Common myeloid progenitor, CD34-positive (primary cell): ENCODE measurements at regions not wholly inside any gene's neighbourhood (a gene's known extent, or its start where the extent isn't known, plus 50 kb on each side); places are given as distances from the start of the nearest gene placed in this dataset.

Source experiments
- CTCF ChIA-PET: fragments of 350-600 bp; sonication (Branson Sonifier 250); formaldehyde crosslinking; loops from one replicate; lab custom pipeline; 2021; ENCODE audit warnings: antibody characterized with exemption; lab: Charles Lee
- POLR2A ChIA-PET: fragments of 350-600 bp; sonication (Branson Sonifier 250); formaldehyde crosslinking; loops from one replicate; lab custom pipeline; 2021; ENCODE audit warnings: antibody characterized with exemption; lab: Charles Lee
- DNase-seq, 3 donors: peaks; one replicate each; pipeline versions ENCODE4 v3.0.0 to v3.0.0-alpha.2; 2013
- H3K27ac ChIP-seq, 2 experiments: 1 replicate in 1 of 2; 2 replicates in 1 of 2; pipeline ENCODE4 v1.7.0; 2013; ENCODE audit warnings: inconsistent platforms in 2 of 2, low read length in 2 of 2, mild to moderate bottlenecking in 2 of 2, low read depth in 1 of 2, moderate library complexity in 1 of 2; ENCODE audit not compliant: severe bottlenecking in 2 of 2, insufficient read depth in 1 of 2, poor library complexity in 1 of 2
- H3K27me3 ChIP-seq, 5 experiments: replicated peaks in 2 of 5; 1 replicate in 3 of 5; 2 replicates in 2 of 5; pipeline versions ENCODE4 v1.6.1 to v1.7.0; 2013; ENCODE audit warnings: low read length in 4 of 5, mild to moderate bottlenecking in 2 of 5, moderate library complexity in 2 of 5, inconsistent platforms in 1 of 5; ENCODE audit not compliant: insufficient read depth in 5 of 5, control insufficient read depth in 4 of 5
- H3K36me3 ChIP-seq, 4 experiments: 1 replicate in 2 of 4; 2 replicates in 2 of 4; pipeline versions ENCODE4 v1.6.1 to v1.7.0; 2013; ENCODE audit warnings: low read length in 3 of 4, control low read depth in 1 of 4, mild to moderate bottlenecking in 1 of 4; ENCODE audit not compliant: control insufficient read depth in 4 of 4, insufficient read depth in 4 of 4
- H3K4me1 ChIP-seq, 4 experiments: 1 replicate in 3 of 4; 2 replicates in 1 of 4; pipeline versions ENCODE4 v1.6.1 to v1.7.1; 2013; ENCODE audit warnings: low read length in 3 of 4, mild to moderate bottlenecking in 3 of 4, control low read depth in 1 of 4, inconsistent platforms in 1 of 4, moderate library complexity in 1 of 4; ENCODE audit not compliant: control insufficient read depth in 4 of 4, insufficient read depth in 4 of 4; ENCODE audit errors: control extremely low read depth in 1 of 4
- H3K4me3 ChIP-seq, 7 experiments: 1 replicate in 4 of 7; 2 replicates in 3 of 7; pipeline versions ENCODE4 v1.5.1 to v1.7.0; 2013; ENCODE audit warnings: mild to moderate bottlenecking in 7 of 7, low read length in 6 of 7, moderate library complexity in 6 of 7, inconsistent platforms in 2 of 7, low read depth in 2 of 7, control low read depth in 1 of 7; ENCODE audit not compliant: insufficient read depth in 4 of 7, control insufficient read depth in 1 of 7; ENCODE audit errors: extremely low read depth in 1 of 7
- H3K9me3 ChIP-seq, 5 experiments: 1 replicate in 4 of 5; 2 replicates in 1 of 5; pipeline versions ENCODE4 v1.6.1 to v1.7.1; 2013; ENCODE audit warnings: low read length in 4 of 5, mild to moderate bottlenecking in 2 of 5, inconsistent platforms in 1 of 5, low read depth in 1 of 5, moderate library complexity in 1 of 5; ENCODE audit not compliant: control insufficient read depth in 4 of 5, insufficient read depth in 2 of 5; ENCODE audit errors: control extremely low read depth in 1 of 5
- WGBS: methylation state at CpG from one replicate; pipeline ENCODE4 v1.1.5; 2013; ENCODE audit not compliant: insufficient coverage; 5-methylcytosine and 5-hydroxymethylcytosine counted together

- H3K27ac ChIP-seq: no peak overlapping the region
- peaks cover 0 to 1% (median 0%) of the 10 kb centered on the region in 5 experiments for H3K9me3 ChIP-seq
- CTCF ChIA-PET: no interaction called here
- no peak overlapping the region for H3K4me3 ChIP-seq
- no peaks in the 10 kb centered on the region for H3K36me3 ChIP-seq
- no peaks in the 10 kb centered on the region for H3K27me3 ChIP-seq
- no peaks in the 10 kb centered on the region for H3K4me1 ChIP-seq
- POLR2A ChIA-PET: no interaction called here
- DNase-seq: no peak
Measured at GRCh38 chr6:9200712-9201111, 765.4 kb upstream of the SLC35B3 start.

GRCh38 chr6:9197726-9198125 lies 762.4 kb upstream of the SLC35B3 start:
- Histone ChIP-seq H3K4me1 (no peaks in the 10 kb centered on the region), H3K27ac (no peak overlapping the region), H3K4me3 (no peak overlapping the region), H3K36me3 (no peaks in the 10 kb centered on the region), H3K9me3 (no peaks in the 10 kb centered on the region), H3K27me3 (no peaks in the 10 kb centered on the region)
- WGBS: no CpG with 5 or more reads among the region's 3 CpGs
- ChIA-PET POLR2A (no interaction called here), CTCF (no interaction called here)
- no peak for DNase-seq

- no peak overlapping the region for H3K27ac ChIP-seq
- no peaks in the 10 kb centered on the region for H3K36me3 ChIP-seq
- POLR2A ChIA-PET: no interaction called here
- no CpG with 5 or more reads among the region's 1 CpG for WGBS
- CTCF ChIA-PET: no interaction called here
- no peaks in the 10 kb centered on the region for H3K4me1 ChIP-seq
- DNase-seq: no peak
- no peaks in the 10 kb centered on the region for H3K9me3 ChIP-seq
- H3K27me3 ChIP-seq: no peaks in the 10 kb centered on the region
- no peak overlapping the region for H3K4me3 ChIP-seq
Measured at GRCh38 chr6:9195322-9195721, 760.0 kb upstream of the SLC35B3 start.

- POLR2A ChIA-PET: no interaction called here
- 100% methylated on average over 1 of the region's 4 CpGs for whole genome bisulfite sequencing
- no peak overlapping the region for H3K4me3 ChIP-seq
- DNase-seq: no peak
- CTCF ChIA-PET: no interaction called here
- H3K4me1 ChIP-seq: no peaks in the 10 kb centered on the region
- H3K27me3 ChIP-seq: no peaks in the 10 kb centered on the region
- H3K27ac ChIP-seq: no peak overlapping the region
- no peaks in the 10 kb centered on the region for H3K9me3 ChIP-seq
- no peaks in the 10 kb centered on the region for H3K36me3 ChIP-seq
Measured at GRCh38 chr6:9192405-9192909, 757.1 kb upstream of the SLC35B3 start.

GRCh38 chr6:9186148-9186547 lies 750.8 kb upstream of the SLC35B3 start:
- no peak for DNase-seq
- ChIA-PET POLR2A (no interaction called here), CTCF (no interaction called here)
- Histone ChIP-seq H3K9me3 (no peaks in the 10 kb centered on the region), H3K4me1 (no peaks in the 10 kb centered on the region), H3K27me3 (no peaks in the 10 kb centered on the region), H3K27ac (no peak overlapping the region), H3K36me3 (no peaks in the 10 kb centered on the region), H3K4me3 (no peak overlapping the region)

GRCh38 chr6:9178071-9178470 lies 742.7 kb upstream of the SLC35B3 start:
- no peak overlapping the region for H3K27ac ChIP-seq
- H3K9me3 ChIP-seq: peaks cover 0 to 3% (median 0%) of the 10 kb centered on the region in 5 experiments
- WGBS: 82% methylated on average over 1 of the region's 2 CpGs
- H3K4me3 ChIP-seq: no peak overlapping the region
- no peaks in the 10 kb centered on the region for H3K4me1 ChIP-seq
- ChIA-PET POLR2A (no interaction called here), CTCF (no interaction called here)
- H3K27me3 ChIP-seq: no peaks in the 10 kb centered on the region
- no peaks in the 10 kb centered on the region for H3K36me3 ChIP-seq
- no peak for DNase-seq

GRCh38 chr6:9173229-9173628 lies 737.9 kb upstream of the SLC35B3 start:
- Histone ChIP-seq H3K9me3 (peaks cover 0 to 3% (median 0%) of the 10 kb centered on the region in 5 experiments), H3K27me3 (no peaks in the 10 kb centered on the region), H3K4me1 (no peaks in the 10 kb centered on the region), H3K36me3 (no peaks in the 10 kb centered on the region), H3K4me3 (no peak overlapping the region), H3K27ac (no peak overlapping the region)
- POLR2A ChIA-PET: no interaction called here
- DNase-seq: no peak
- CTCF ChIA-PET: no interaction called here
- 95% methylated on average over 7 of the region's 7 CpGs for WGBS
